A549 (cell line): ENCODE measurements at regions not wholly inside any gene's neighbourhood (a gene's known extent, or its start where the extent isn't known, plus 50 kb on each side); places are given as distances from the start of the nearest gene placed in this dataset.

Experiments used
- ATAC-seq, 2 experiments: fragments of 200-7000 bp in 1 of 2; fragments of >200 bp in 1 of 2; cut with Nextera tagmentation in 1 of 2; cut with Tn5 transposase in 1 of 2; 3 replicates each; pipeline versions ENCODE4 v1.8.0 to v1.9.1; 2018 to 2020; ENCODE audit warnings: mild to moderate bottlenecking in 1 of 2, moderate library complexity in 1 of 2
- CTCF ChIA-PET: fragments of 300-600 bp; sonication (Branson Sonifier 250); formaldehyde crosslinking; extraction: SDS; loops from one replicate; lab custom pipeline; 2021; ENCODE audit warnings: antibody characterized with exemption, inconsistent platforms; lab: Yijun Ruan, JAX
- POLR2A ChIA-PET: fragments of 350-600 bp; formaldehyde crosslinking; extraction: SDS; loops from one replicate; lab custom pipeline; 2021; ENCODE audit warnings: antibody characterized with exemption, inconsistent platforms; lab: Yijun Ruan, JAX
- DNase-seq, 2 experiments: peaks; one replicate each; pipeline versions ENCODE4 v3.0.0 to v3.0.0-alpha.2; 2011 to 2016; ENCODE audit warnings: low read depth in 1 of 2, low spot score in 1 of 2
- FAIRE-seq: peaks from 2 replicates; lab custom pipeline; 2011; peaks lifted over from hg19 to GRCh38; lab: Jason Lieb, UNC
- H3K27ac ChIP-seq, 2 experiments: fragments of >200 bp; sonication (Bioruptor Twin); formaldehyde crosslinking; 3 replicates each; pipeline ENCODE4 v1.5.1; 2016 to 2017
- H3K4me1 ChIP-seq: fragments of >200 bp; sonication (Bioruptor Twin); formaldehyde crosslinking; 3 replicates; pipeline ENCODE4 v1.6.1; 2016
- H3K4me2 ChIP-seq: fragments of >200 bp; sonication (Bioruptor Twin); formaldehyde crosslinking; 3 replicates; pipeline ENCODE4 v1.6.1; 2016
- H3K4me3 ChIP-seq: fragments of >200 bp; sonication (Bioruptor Twin); formaldehyde crosslinking; 3 replicates; pipeline ENCODE4 v1.5.1; 2016
- H3K9me3 ChIP-seq: fragments of >200 bp; sonication (Bioruptor Twin); formaldehyde crosslinking; 3 replicates; pipeline ENCODE4 v1.6.1; 2016
- CBX2 ChIP-seq: fragments of 200-600 bp; sonication (generic); IDR thresholded peaks from 2 replicates; pipeline ENCODE4 v1.6.1; 2016; ENCODE audit warnings: low read depth, mild to moderate bottlenecking, borderline replicate concordance
- CHD4 ChIP-seq: fragments of 200-600 bp; sonication (generic); IDR thresholded peaks from 2 replicates; pipeline ENCODE4 v1.6.1; 2016; ENCODE audit warnings: antibody characterized with exemption, mild to moderate bottlenecking, borderline replicate concordance
- ESRRA ChIP-seq: fragments of 150-350 bp; IDR thresholded peaks from 2 replicates; pipeline ENCODE4 v1.6.1; 2014; ENCODE audit warnings: mild to moderate bottlenecking, low read length, borderline replicate concordance
- GATA3 ChIP-seq: IDR thresholded peaks from 2 replicates; pipeline ENCODE4 v1.6.1; 2012; ENCODE audit warnings: borderline replicate concordance
- HEYL ChIP-seq: fragments of 250-450 bp; sonication (Bioruptor Pico); IDR thresholded peaks from 2 replicates; pipeline ENCODE4 v1.8.0; 2021; ENCODE audit warnings: mild to moderate bottlenecking, moderate library complexity
- HOXB5 ChIP-seq: fragments of 250-450 bp; sonication (Bioruptor Pico); IDR thresholded peaks from 2 replicates; pipeline ENCODE4 v1.5.0; 2020; ENCODE audit warnings: mild to moderate bottlenecking, moderate library complexity
- JUNB ChIP-seq: fragments of >200 bp; sonication (Bioruptor Twin); formaldehyde crosslinking; IDR thresholded peaks from 2 replicates; pipeline ENCODE4 v1.6.1; 2016
- MAZ ChIP-seq: fragments of 150-350 bp; IDR thresholded peaks from 2 replicates; pipeline ENCODE4 v1.6.1; 2014; ENCODE audit warnings: antibody characterized with exemption, low read depth, low read length, borderline replicate concordance
- NPAS2 ChIP-seq: fragments of 250-450 bp; sonication (Bioruptor Pico); IDR thresholded peaks from 2 replicates; pipeline ENCODE4 v1.8.0; 2022; ENCODE audit warnings: mild to moderate bottlenecking, moderate library complexity, borderline replicate concordance
- POLR2A ChIP-seq: IDR thresholded peaks from 2 replicates; pipeline ENCODE4 v1.6.1; 2012; ENCODE audit warnings: mild to moderate bottlenecking, low read length
- POLR2AphosphoS2 ChIP-seq: conservative IDR thresholded peaks from 2 replicates; pipeline ENCODE4 v1.6.1; 2012; ENCODE audit warnings: low read length, improper control_type of control experiment, inconsistent platforms
- RAD21 ChIP-seq, 2 experiments: fragments of >200 bp in 1 of 2; sonication (Bioruptor Twin) in 1 of 2; formaldehyde crosslinking in 1 of 2; IDR thresholded peaks in 1 of 2; conservative IDR thresholded peaks in 1 of 2; 2 replicates in 1 of 2; 3 replicates in 1 of 2; pipeline ENCODE4 v1.6.1; 2012 to 2018; ENCODE audit warnings: inconsistent platforms in 1 of 2
- RARB ChIP-seq: fragments of 250-450 bp; sonication (Bioruptor Pico); IDR thresholded peaks from 2 replicates; pipeline ENCODE4 v1.8.0; 2021; ENCODE audit warnings: mild to moderate bottlenecking, moderate library complexity
- RFX5 ChIP-seq: fragments of 450-650 bp; IDR thresholded peaks from 2 replicates; pipeline ENCODE4 v1.7.1; 2014; ENCODE audit warnings: antibody characterized with exemption, mild to moderate bottlenecking, moderate library complexity
- SREBF2 ChIP-seq: fragments of 450-650 bp; IDR thresholded peaks from 2 replicates; pipeline ENCODE4 v1.6.1; 2014; ENCODE audit warnings: mild to moderate bottlenecking, moderate library complexity
- TFCP2L1 ChIP-seq: fragments of 250-450 bp; sonication (Bioruptor Pico); IDR thresholded peaks from 2 replicates; pipeline ENCODE4 v1.5.0; 2021; ENCODE audit warnings: mild to moderate bottlenecking
- WGBS: methylation state at CpG from one replicate; pipeline ENCODE4 v1.1.6; 2017; ENCODE audit errors: missing lambda C conversion rate; 5-methylcytosine and 5-hydroxymethylcytosine counted together
- TF ChIP-seq, protein P1 (sequence below): fragments of 250-450 bp; sonication (Bioruptor Pico); IDR thresholded peaks from 2 replicates; pipeline ENCODE4 v1.5.0; 2021; ENCODE audit warnings: mild to moderate bottlenecking, moderate library complexity, borderline replicate concordance
- TF ChIP-seq, protein P2 (sequence below): fragments of 450-650 bp; IDR thresholded peaks from 2 replicates; pipeline ENCODE4 v1.6.1; 2014; ENCODE audit warnings: antibody characterized with exemption
- TF ChIP-seq, protein P3 (sequence below): fragments of >200 bp; sonication (Bioruptor Twin); formaldehyde crosslinking; IDR thresholded peaks from 3 replicates; pipeline ENCODE4 v1.5.1; 2016

- DNase-seq, result no peak
- ChIA-PET POLR2A (no interaction called here), CTCF (interaction anchor here (0.6 to 1.3 kb wide), 3 partner anchors 10 to 1127 kb away, joined by 3 to 7 read pairs (median 4); no protein-coding TSS in a partner anchor)
- Histone ChIP-seq H3K4me2 (no peak overlapping the region), H3K27ac (no peak overlapping the region), H3K9me3 (no peaks in the 10 kb centered on the region; the same call in 2 of the 3 replicates), H3K4me3 (no peak overlapping the region), H3K4me1 (no peaks in the 10 kb centered on the region)
- TF ChIP-seq GATA3 (no peak), POLR2AphosphoS2 (no peak), JUNB (no peak), TFCP2L1 (CRISPR knock-in tag) (no peak), ESRRA (no peak), RAD21 (conservative IDR thresholded peaks at IDR 0.05 in 1 of 2, IDR thresholded peaks at IDR 0.05 in 1 of 2) (no peak)
- TF ChIP-seq, protein P1, sequence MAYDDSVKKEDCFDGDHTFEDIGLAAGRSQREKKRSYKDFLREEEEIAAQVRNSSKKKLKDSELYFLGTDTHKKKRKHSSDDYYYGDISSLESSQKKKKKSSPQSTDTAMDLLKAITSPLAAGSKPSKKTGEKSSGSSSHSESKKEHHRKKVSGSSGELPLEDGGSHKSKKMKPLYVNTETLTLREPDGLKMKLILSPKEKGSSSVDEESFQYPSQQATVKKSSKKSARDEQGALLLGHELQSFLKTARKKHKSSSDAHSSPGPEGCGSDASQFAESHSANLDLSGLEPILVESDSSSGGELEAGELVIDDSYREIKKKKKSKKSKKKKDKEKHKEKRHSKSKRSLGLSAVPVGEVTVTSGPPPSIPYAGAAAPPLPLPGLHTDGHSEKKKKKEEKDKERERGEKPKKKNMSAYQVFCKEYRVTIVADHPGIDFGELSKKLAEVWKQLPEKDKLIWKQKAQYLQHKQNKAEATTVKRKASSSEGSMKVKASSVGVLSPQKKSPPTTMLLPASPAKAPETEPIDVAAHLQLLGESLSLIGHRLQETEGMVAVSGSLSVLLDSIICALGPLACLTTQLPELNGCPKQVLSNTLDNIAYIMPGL (CRISPR knock-in tag), result no peak
- ATAC-seq, result peak; percentile 33 to 41; a peak in 3 of 6 replicates
- no peak for FAIRE-seq
- 58% methylated on average over 5 of the region's 5 CpGs for WGBS
Observed at GRCh38 chr15:72838311-72838731, 54.8 kb upstream of the ADPGK start.

DNA sequence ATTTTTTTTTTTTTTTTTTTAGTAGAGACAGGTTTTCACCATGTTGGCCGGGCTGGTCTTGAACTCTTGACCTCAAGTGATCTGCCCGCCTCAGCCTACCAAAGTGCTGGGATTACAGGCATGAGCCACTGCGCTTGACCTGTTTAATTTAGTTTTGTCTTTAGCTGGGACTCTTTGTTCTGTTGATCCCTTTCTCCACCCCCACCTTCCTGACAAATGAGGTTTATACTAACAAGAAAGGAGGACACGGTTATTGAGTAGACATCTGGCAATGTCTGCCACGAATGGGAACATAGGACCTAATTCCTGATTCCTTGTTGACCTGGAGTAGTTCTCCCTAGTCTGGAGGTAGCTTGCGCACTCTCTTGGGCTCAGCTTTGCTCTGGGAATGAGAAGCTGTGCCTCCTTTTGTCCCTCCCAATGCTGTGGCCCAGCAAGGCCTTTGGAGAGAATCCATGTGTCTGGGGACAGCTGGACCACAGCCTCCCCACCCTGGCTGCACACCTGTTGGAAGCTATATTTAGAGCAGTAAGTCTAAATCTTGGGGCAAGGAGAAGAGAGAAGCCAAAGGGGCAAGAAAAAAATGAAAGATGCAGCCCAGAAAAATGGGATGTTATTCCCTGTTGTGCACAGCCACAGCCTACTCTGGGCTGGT is 53.2 kb upstream of the ADPGK start:
- no peak for DNase-seq
- no peak overlapping the region for H3K4me2 ChIP-seq
- CTCF ChIA-PET, result interaction anchor here (0.9 to 2.0 kb wide), 3 partner anchors 11 to 135 kb away, joined by 3 to 5 read pairs (median 3); no protein-coding TSS in a partner anchor
- no peak overlapping the region for H3K27ac ChIP-seq
- TF ChIP-seq MAZ, result no peak
- no peak for TF ChIP-seq CBX2
- H3K9me3 ChIP-seq, result no peaks in the 10 kb centered on the region
- WGBS, result 46% methylated on average over 6 of the region's 6 CpGs
- POLR2A ChIA-PET, result no interaction called here
- H3K4me3 ChIP-seq, result no peak overlapping the region
- no peaks in the 10 kb centered on the region for H3K4me1 ChIP-seq
- no peak for FAIRE-seq
- ATAC-seq, result no peak

DNA sequence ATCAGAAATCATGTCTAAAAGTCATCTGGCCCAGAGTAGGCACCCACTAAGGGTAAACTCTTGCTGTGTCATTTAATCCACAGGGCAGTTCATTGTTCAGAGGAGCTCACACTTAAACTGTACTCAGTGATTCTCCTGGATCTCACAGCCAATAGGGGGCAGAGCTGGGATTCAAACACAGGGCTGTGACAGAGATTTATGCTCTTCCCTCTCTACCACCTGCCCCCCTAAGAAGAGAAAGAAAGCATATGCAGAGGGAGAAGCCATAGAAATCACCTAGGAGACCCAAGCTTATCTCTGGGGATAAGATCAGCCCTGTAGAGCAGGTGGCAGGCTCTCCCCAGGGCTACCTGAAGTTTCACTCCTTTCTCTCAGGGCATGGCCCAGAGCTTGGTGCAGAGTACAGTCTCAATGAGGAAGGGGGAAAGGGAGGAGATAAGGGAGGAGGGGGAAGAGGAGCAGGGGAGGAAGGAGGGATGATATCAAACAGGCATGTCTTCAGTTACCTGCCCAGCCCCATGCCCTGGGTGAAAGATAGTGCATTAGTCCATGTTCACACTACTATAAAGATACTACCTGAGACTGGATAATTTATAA is 51.8 kb upstream of the ADPGK start:
- Histone ChIP-seq H3K4me1 (no peaks in the 10 kb centered on the region), H3K4me2 (no peak overlapping the region), H3K4me3 (no peak overlapping the region), H3K9me3 (no peaks in the 10 kb centered on the region), H3K27ac (no peak overlapping the region)
- FAIRE-seq (peak; percentile 7), ATAC-seq (peak in 1 of 2 experiments; percentile 66; a peak in 3 of 6 replicates), DNase-seq (peak in 1 of 2 experiments; percentile 28)
- CTCF ChIA-PET, result interaction anchor here (1.6 kb wide), 1 partner anchor 246 kb away, joined by 6 read pairs; no protein-coding TSS in a partner anchor
- TF ChIP-seq, protein P2, sequence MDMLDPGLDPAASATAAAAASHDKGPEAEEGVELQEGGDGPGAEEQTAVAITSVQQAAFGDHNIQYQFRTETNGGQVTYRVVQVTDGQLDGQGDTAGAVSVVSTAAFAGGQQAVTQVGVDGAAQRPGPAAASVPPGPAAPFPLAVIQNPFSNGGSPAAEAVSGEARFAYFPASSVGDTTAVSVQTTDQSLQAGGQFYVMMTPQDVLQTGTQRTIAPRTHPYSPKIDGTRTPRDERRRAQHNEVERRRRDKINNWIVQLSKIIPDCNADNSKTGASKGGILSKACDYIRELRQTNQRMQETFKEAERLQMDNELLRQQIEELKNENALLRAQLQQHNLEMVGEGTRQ, result no peak
- TF ChIP-seq, protein P3, sequence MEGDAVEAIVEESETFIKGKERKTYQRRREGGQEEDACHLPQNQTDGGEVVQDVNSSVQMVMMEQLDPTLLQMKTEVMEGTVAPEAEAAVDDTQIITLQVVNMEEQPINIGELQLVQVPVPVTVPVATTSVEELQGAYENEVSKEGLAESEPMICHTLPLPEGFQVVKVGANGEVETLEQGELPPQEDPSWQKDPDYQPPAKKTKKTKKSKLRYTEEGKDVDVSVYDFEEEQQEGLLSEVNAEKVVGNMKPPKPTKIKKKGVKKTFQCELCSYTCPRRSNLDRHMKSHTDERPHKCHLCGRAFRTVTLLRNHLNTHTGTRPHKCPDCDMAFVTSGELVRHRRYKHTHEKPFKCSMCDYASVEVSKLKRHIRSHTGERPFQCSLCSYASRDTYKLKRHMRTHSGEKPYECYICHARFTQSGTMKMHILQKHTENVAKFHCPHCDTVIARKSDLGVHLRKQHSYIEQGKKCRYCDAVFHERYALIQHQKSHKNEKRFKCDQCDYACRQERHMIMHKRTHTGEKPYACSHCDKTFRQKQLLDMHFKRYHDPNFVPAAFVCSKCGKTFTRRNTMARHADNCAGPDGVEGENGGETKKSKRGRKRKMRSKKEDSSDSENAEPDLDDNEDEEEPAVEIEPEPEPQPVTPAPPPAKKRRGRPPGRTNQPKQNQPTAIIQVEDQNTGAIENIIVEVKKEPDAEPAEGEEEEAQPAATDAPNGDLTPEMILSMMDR, result peak; percentile 20; the same call in 1 of the 3 replicates
- TF ChIP-seq RAD21 (conservative IDR thresholded peaks at IDR 0.05 in 1 of 2, IDR thresholded peaks at IDR 0.05 in 1 of 2), result peak in 1 of 2 experiments; percentile 35; a peak in 1 of 5 replicates
- POLR2A ChIA-PET, result no interaction called here

DNA sequence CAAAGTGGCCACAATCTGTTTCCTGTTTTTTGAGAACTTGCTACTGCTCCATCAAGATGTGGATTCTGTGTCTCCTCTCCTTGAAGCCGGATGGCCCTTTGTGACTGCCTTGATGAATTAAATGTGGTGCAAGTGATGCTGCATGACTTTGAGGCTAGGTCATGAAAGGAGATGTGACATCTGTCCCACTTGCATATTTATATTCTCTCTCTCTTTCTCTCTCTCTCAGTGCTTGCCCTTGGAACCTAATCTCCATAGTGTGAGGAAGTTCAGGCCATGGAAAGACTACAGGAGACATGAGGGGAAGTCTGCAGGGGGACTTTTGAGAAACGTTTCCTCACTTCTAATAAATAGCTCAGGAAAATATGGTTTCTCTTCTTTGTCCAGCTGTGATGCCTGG is 50.0 kb upstream of the ADPGK start:
- no peak for ATAC-seq

More for the DNA sequence above, 50.0 kb upstream of the ADPGK start:
- Histone ChIP-seq H3K4me3 (no peak overlapping the region), H3K27ac (no peak overlapping the region)
- CTCF ChIA-PET, result interaction anchor here (0.7 to 1.5 kb wide), 4 partner anchors 13 to 432 kb away, joined by 3 read pairs; no protein-coding TSS in a partner anchor
- 16% methylated on average over 2 of the region's 2 CpGs for WGBS
- TF ChIP-seq HOXB5 (CRISPR knock-in tag) (no peak), GATA3 (no peak), JUNB (no peak), SREBF2 (no peak), NPAS2 (CRISPR knock-in tag) (no peak), RFX5 (no peak), HEYL (CRISPR knock-in tag) (no peak), RARB (no peak), CHD4 (no peak), POLR2A (no peak)
- TF ChIP-seq, protein P1 (CRISPR knock-in tag), result no peak
- TF ChIP-seq, all 56 proteins: peak for 0
- DNase-seq, result no peak
- H3K9me3 ChIP-seq, result no peaks in the 10 kb centered on the region
- H3K4me1 ChIP-seq, result no peaks in the 10 kb centered on the region
- FAIRE-seq, result no peak
- POLR2A ChIA-PET, result no interaction called here
- H3K4me2 ChIP-seq, result no peak overlapping the region
